22Rv1 (cell line): ENCODE measurements at regions not wholly inside any gene's neighbourhood (a gene's known extent, or its start where the extent isn't known, plus 50 kb on each side); places are given as distances from the start of the nearest gene placed in this dataset.

Experiments
- CTCF ChIP-seq: fragments of 450-650 bp; IDR thresholded peaks from 2 replicates; pipeline ENCODE4 v1.5.1; 2017; ENCODE audit warnings: mild to moderate bottlenecking
- ZFX ChIP-seq: fragments of 450-650 bp; IDR thresholded peaks from 2 replicates; pipeline ENCODE4 v1.6.1; 2017; ENCODE audit warnings: antibody characterized with exemption, borderline replicate concordance

GRCh38 chr1:218699421-218699820 lies 354.3 kb downstream of the TGFB2 start:
- no peak for TF ChIP-seq CTCF
- no peak for TF ChIP-seq ZFX
